Effector CD4-positive, alpha-beta T cell (primary cell): ENCODE measurements at regions not wholly inside any gene's neighbourhood (a gene's known extent, or its start where the extent isn't known, plus 50 kb on each side); places are given as distances from the start of the nearest gene placed in this dataset.

ENCODE experiments used
- DNase-seq: peaks from one replicate; pipeline ENCODE4 v3.0.0-alpha.2; 2020

- no peak for DNase-seq
Observed at GRCh38 chr13:29993716-29994488, 143.5 kb upstream of the UBL3 start.

GRCh38 chr13:29993196-29993595 lies 142.8 kb upstream of the UBL3 start:
- no peak for DNase-seq

- DNase-seq: no peak
Observed at GRCh38 chr13:29991343-29991742, 140.9 kb upstream of the UBL3 start.

GRCh38 chr13:29987340-29987739 lies 136.9 kb upstream of the UBL3 start:
- DNase-seq: no peak

- DNase-seq: no peak
Observed at GRCh38 chr13:29980339-29980738, 129.9 kb upstream of the UBL3 start.

GRCh38 chr13:29978211-29978610 lies 127.8 kb upstream of the UBL3 start:
- DNase-seq: no peak

- no peak for DNase-seq
Observed at GRCh38 chr13:29977476-29978120, 127.2 kb upstream of the UBL3 start.

- DNase-seq: no peak
Observed at GRCh38 chr13:29976535-29976934, 126.1 kb upstream of the UBL3 start.

GRCh38 chr13:29975283-29975682 lies 124.9 kb upstream of the UBL3 start:
- no peak for DNase-seq

- DNase-seq: no peak
Observed at GRCh38 chr13:29969286-29969685, 118.9 kb upstream of the UBL3 start.

GRCh38 chr13:29964181-29964845 lies 113.9 kb upstream of the UBL3 start:
- DNase-seq: no peak

- DNase-seq: no peak
Observed at GRCh38 chr13:29963089-29963488, 112.7 kb upstream of the UBL3 start.

- DNase-seq: no peak
Observed at GRCh38 chr13:29961036-29961670, 110.7 kb upstream of the UBL3 start.

GRCh38 chr13:29959603-29960002 lies 109.2 kb upstream of the UBL3 start:
- no peak for DNase-seq

GRCh38 chr13:29959086-29959485 lies 108.7 kb upstream of the UBL3 start:
- no peak for DNase-seq

GRCh38 chr13:29958476-29958875 lies 108.1 kb upstream of the UBL3 start:
- peak; percentile 14 for DNase-seq

GRCh38 chr13:29957320-29957719 lies 106.9 kb upstream of the UBL3 start:
- no peak for DNase-seq

- DNase-seq: no peak
Observed at GRCh38 chr13:29956853-29957252, 106.4 kb upstream of the UBL3 start.

- DNase-seq: no peak
Observed at GRCh38 chr13:29955137-29955650, 104.8 kb upstream of the UBL3 start.

- peak; percentile 38 for DNase-seq
Observed at GRCh38 chr13:29954082-29955028, 103.9 kb upstream of the UBL3 start.

- DNase-seq: no peak
Observed at GRCh38 chr13:29953542-29953941, 103.1 kb upstream of the UBL3 start.

- no peak for DNase-seq
Observed at GRCh38 chr13:29952245-29952644, 101.8 kb upstream of the UBL3 start.
